Uterus (tissue), 3 donors: ENCODE measurements at regions not wholly inside any gene's neighbourhood (a gene's known extent, or its start where the extent isn't known, plus 50 kb on each side); places are given as distances from the start of the nearest gene placed in this dataset.

ENCODE experiments used
- DNase-seq, 2 donors: peaks; one replicate each; pipeline ENCODE4 v3.0.0-alpha.2; 2019 to 2020
- H3K27ac ChIP-seq, 2 donors: fragments of 200-600 bp; sonication (generic); 1 replicate in 1 of 2; 2 replicates in 1 of 2; pipeline ENCODE4 v1.5.1; 2016 to 2018
- H3K27me3 ChIP-seq, 2 donors: fragments of 200-600 bp; sonication (generic); one replicate each; pipeline ENCODE4 v1.5.1; 2018 to 2019; ENCODE audit warnings: control low read depth in 1 of 2
- H3K36me3 ChIP-seq, 2 donors: fragments of 200-600 bp; sonication (generic); one replicate each; pipeline ENCODE4 v1.5.1; 2019; ENCODE audit warnings: control low read depth in 1 of 2
- H3K4me1 ChIP-seq, 2 donors: fragments of 200-600 bp; sonication (generic); one replicate each; pipeline ENCODE4 v1.5.1; 2018 to 2019; ENCODE audit warnings: control low read depth in 1 of 2
- H3K4me3 ChIP-seq, 2 donors: fragments of 200-600 bp; sonication (generic); 1 replicate in 1 of 2; 2 replicates in 1 of 2; pipeline ENCODE4 v1.5.1; 2018 to 2019; ENCODE audit warnings: mild to moderate bottlenecking in 1 of 2
- H3K9me3 ChIP-seq, 2 donors: fragments of 200-600 bp; sonication (generic); one replicate each; pipeline ENCODE4 v1.5.1; 2019; ENCODE audit warnings: control low read depth in 1 of 2
- CTCF ChIP-seq, 4 experiments: fragments of 200-600 bp in 2 of 4; fragments of 450-650 bp in 2 of 4; sonication (generic) in 2 of 4; IDR thresholded peaks; one replicate each; pipeline ENCODE4 v1.5.1; 2016 to 2019; ENCODE audit warnings: antibody characterized with exemption in 4 of 4, mild to moderate bottlenecking in 2 of 4, moderate library complexity in 1 of 4
- POLR2A ChIP-seq, 2 donors: fragments of 450-650 bp; IDR thresholded peaks; one replicate each; pipeline ENCODE4 v1.6.1; 2016; ENCODE audit warnings: antibody characterized with exemption in 2 of 2, mild to moderate bottlenecking in 1 of 2, moderate library complexity in 1 of 2
- intact Hi-C: fragments of 100-400 bp; cut with DNase I; formaldehyde crosslinking; loops from one replicate; pipeline ENCODE4 v1.15.1; 2023; ENCODE audit warnings: low total_unique reads
- donor health status: DM: yes; HTN: yes; CAD: no.

- Histone ChIP-seq H3K9me3 (no peaks in the 10 kb centered on the region), H3K27me3 (no peaks in the 10 kb centered on the region), H3K36me3 (no peaks in the 10 kb centered on the region), H3K4me1 (no peaks in the 10 kb centered on the region), H3K27ac (no peak overlapping the region), H3K4me3 (no peak overlapping the region)
- DNase-seq = no peak
- TF ChIP-seq CTCF (IDR thresholded peaks at IDR 0.05) (no peak), POLR2A (IDR thresholded peaks at IDR 0.05) (no peak)
- intact Hi-C loops = no loop called here
Measured at GRCh38 chr16:75942936-75943335, 216.6 kb upstream of the CPHXL start.

- no peaks in the 10 kb centered on the region for H3K4me1 ChIP-seq
- H3K36me3 ChIP-seq = no peaks in the 10 kb centered on the region
- no peak for TF ChIP-seq POLR2A (IDR thresholded peaks at IDR 0.05)
- TF ChIP-seq CTCF (IDR thresholded peaks at IDR 0.05) = no peak
- intact Hi-C loops = no loop called here
- no peak overlapping the region for H3K27ac ChIP-seq
- no peak for DNase-seq
- H3K27me3 ChIP-seq = no peaks in the 10 kb centered on the region
- no peak overlapping the region for H3K4me3 ChIP-seq
- no peaks in the 10 kb centered on the region for H3K9me3 ChIP-seq
Measured at GRCh38 chr16:75943705-75944514, 217.6 kb upstream of the CPHXL start.

- H3K36me3 ChIP-seq = no peaks in the 10 kb centered on the region
- H3K27ac ChIP-seq = no peak overlapping the region
- no peaks in the 10 kb centered on the region for H3K9me3 ChIP-seq
- no peak overlapping the region for H3K4me3 ChIP-seq
- no peaks in the 10 kb centered on the region for H3K27me3 ChIP-seq
- H3K4me1 ChIP-seq = no peaks in the 10 kb centered on the region
- no peak for DNase-seq
- intact Hi-C loops = no loop called here
- no peak for TF ChIP-seq POLR2A (IDR thresholded peaks at IDR 0.05)
- TF ChIP-seq CTCF (IDR thresholded peaks at IDR 0.05) = no peak
Measured at GRCh38 chr16:75945916-75946457, 219.7 kb upstream of the CPHXL start.

GRCh38 chr16:75947626-75948239 is 221.4 kb upstream of the CPHXL start:
- no peak for DNase-seq
- no peak overlapping the region for H3K4me3 ChIP-seq
- H3K9me3 ChIP-seq = no peaks in the 10 kb centered on the region
- TF ChIP-seq POLR2A (IDR thresholded peaks at IDR 0.05) = no peak
- no peak for TF ChIP-seq CTCF (IDR thresholded peaks at IDR 0.05)
- H3K27ac ChIP-seq = no peak overlapping the region
- H3K36me3 ChIP-seq = no peaks in the 10 kb centered on the region
- no peaks in the 10 kb centered on the region for H3K27me3 ChIP-seq
- intact Hi-C loops = no loop called here
- H3K4me1 ChIP-seq = no peaks in the 10 kb centered on the region

- Histone ChIP-seq H3K9me3 (no peaks in the 10 kb centered on the region), H3K4me3 (no peak overlapping the region), H3K4me1 (no peaks in the 10 kb centered on the region), H3K27me3 (no peaks in the 10 kb centered on the region), H3K27ac (no peak overlapping the region), H3K36me3 (no peaks in the 10 kb centered on the region)
- DNase-seq = no peak
- intact Hi-C loops = no loop called here
- TF ChIP-seq POLR2A (IDR thresholded peaks at IDR 0.05) (no peak), CTCF (IDR thresholded peaks at IDR 0.05) (no peak)
Measured at GRCh38 chr16:75948441-75948840, 222.2 kb upstream of the CPHXL start.
